Esophagus muscularis mucosa (tissue), 4 donors: ENCODE measurements at regions not wholly inside any gene's neighbourhood (a gene's known extent, or its start where the extent isn't known, plus 50 kb on each side); places are given as distances from the start of the nearest gene placed in this dataset.

Experiments
- DNase-seq: peaks from one replicate; pipeline ENCODE4 v3.0.0-alpha.2; 2017; ENCODE audit errors: extremely low spot score
- H3K27ac ChIP-seq, 4 donors: fragments of 200-600 bp; sonication (generic); replicated peaks in 1 of 4; 1 replicate in 3 of 4; 2 replicates in 1 of 4; pipeline ENCODE4 v1.5.1; 2016 to 2019; ENCODE audit warnings: mild to moderate bottlenecking in 1 of 4
- H3K27me3 ChIP-seq, 4 donors: fragments of 200-600 bp; sonication (generic); one replicate each; pipeline versions ENCODE4 v1.5.1 to v1.6.0; 2016 to 2019
- H3K36me3 ChIP-seq, 4 donors: fragments of 200-600 bp; sonication (generic); one replicate each; pipeline ENCODE4 v1.5.1; 2016 to 2019
- H3K4me1 ChIP-seq, 4 donors: fragments of 200-600 bp; sonication (generic); one replicate each; pipeline ENCODE4 v1.5.1; 2016 to 2019
- H3K4me3 ChIP-seq, 4 donors: fragments of 200-600 bp; sonication (generic); 1 replicate in 2 of 4; 2 replicates in 2 of 4; pipeline ENCODE4 v1.5.1; 2016 to 2019; ENCODE audit warnings: mild to moderate bottlenecking in 4 of 4, moderate library complexity in 1 of 4
- H3K9me3 ChIP-seq, 4 donors: fragments of 200-600 bp; sonication (generic); 1 replicate in 3 of 4; 2 replicates in 1 of 4; pipeline ENCODE4 v1.5.1; 2016 to 2019
- EP300 ChIP-seq: sonication (generic); formaldehyde crosslinking; IDR thresholded peaks from one replicate; pipeline ENCODE4 v1.6.1; 2017; ENCODE audit warnings: antibody characterized with exemption
- POLR2A ChIP-seq: fragments of 450-650 bp; IDR thresholded peaks from one replicate; pipeline ENCODE4 v1.6.1; 2017; ENCODE audit warnings: antibody characterized with exemption, moderate library complexity, mild to moderate bottlenecking, low read depth
- POLR2AphosphoS5 ChIP-seq, 2 donors: sonication (generic); formaldehyde crosslinking; IDR thresholded peaks; one replicate each; pipeline ENCODE4 v1.6.1; 2017; ENCODE audit warnings: antibody characterized with exemption in 2 of 2
- WGBS: methylation state at CpG from one replicate; pipeline ENCODE4 v1.1.5; 2018; 5-methylcytosine and 5-hydroxymethylcytosine counted together
- intact Hi-C: fragments of 100-400 bp; cut with DNase I; formaldehyde crosslinking; loops from one replicate; pipeline ENCODE4 v1.15.1; 2023
- TF ChIP-seq, protein P1 (sequence below), 3 experiments: fragments of 200-600 bp in 2 of 3; fragments of 450-650 bp in 1 of 3; sonication (generic) in 2 of 3; IDR thresholded peaks; one replicate each; pipeline ENCODE4 v1.5.1; 2017 to 2019; ENCODE audit warnings: antibody characterized with exemption in 3 of 3, mild to moderate bottlenecking in 2 of 3, moderate library complexity in 1 of 3

DNA sequence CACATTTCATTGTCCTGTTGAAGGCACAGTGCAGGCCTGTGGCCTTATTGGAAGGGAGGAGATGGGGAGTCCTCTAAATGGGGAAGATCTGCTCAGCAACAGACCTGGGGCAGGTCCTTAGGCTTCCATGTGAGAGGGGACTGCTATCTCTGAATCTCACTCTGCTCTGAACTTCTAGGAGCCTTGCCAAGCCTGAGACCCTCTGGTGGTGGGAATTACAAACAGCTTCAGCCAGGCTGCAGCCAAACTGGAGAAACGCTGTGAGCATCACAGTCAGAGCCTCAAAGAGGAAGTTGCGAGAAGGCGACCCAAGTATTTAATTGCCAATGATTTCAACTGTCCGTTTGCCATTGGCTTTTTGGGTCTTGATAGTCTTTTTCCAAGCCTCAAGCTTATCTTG is 66.8 kb upstream of the MC2R start:
- 22% methylated on average over 4 of the region's 4 CpGs for WGBS

GRCh38 chr18:13973061-13973575 is 57.8 kb upstream of the MC2R start:
- DNase-seq = no peak
- TF ChIP-seq POLR2A (no peak), EP300 (no peak), POLR2AphosphoS5 (IDR thresholded peaks at IDR 0.05) (no peak)
- TF ChIP-seq, protein P1, sequence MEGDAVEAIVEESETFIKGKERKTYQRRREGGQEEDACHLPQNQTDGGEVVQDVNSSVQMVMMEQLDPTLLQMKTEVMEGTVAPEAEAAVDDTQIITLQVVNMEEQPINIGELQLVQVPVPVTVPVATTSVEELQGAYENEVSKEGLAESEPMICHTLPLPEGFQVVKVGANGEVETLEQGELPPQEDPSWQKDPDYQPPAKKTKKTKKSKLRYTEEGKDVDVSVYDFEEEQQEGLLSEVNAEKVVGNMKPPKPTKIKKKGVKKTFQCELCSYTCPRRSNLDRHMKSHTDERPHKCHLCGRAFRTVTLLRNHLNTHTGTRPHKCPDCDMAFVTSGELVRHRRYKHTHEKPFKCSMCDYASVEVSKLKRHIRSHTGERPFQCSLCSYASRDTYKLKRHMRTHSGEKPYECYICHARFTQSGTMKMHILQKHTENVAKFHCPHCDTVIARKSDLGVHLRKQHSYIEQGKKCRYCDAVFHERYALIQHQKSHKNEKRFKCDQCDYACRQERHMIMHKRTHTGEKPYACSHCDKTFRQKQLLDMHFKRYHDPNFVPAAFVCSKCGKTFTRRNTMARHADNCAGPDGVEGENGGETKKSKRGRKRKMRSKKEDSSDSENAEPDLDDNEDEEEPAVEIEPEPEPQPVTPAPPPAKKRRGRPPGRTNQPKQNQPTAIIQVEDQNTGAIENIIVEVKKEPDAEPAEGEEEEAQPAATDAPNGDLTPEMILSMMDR (IDR thresholded peaks at IDR 0.05) = no peak
- H3K9me3 ChIP-seq = no peaks in the 10 kb centered on the region
- no peaks in the 10 kb centered on the region for H3K27me3 ChIP-seq
- intact Hi-C loops = no loop called here
- H3K27ac ChIP-seq = no peak overlapping the region
- H3K36me3 ChIP-seq = no peaks in the 10 kb centered on the region
- H3K4me3 ChIP-seq = no peak overlapping the region
- WGBS = 48% methylated on average over 4 of the region's 4 CpGs
- no peaks in the 10 kb centered on the region for H3K4me1 ChIP-seq

More for the DNA sequence above, 66.8 kb upstream of the MC2R start:
- TF ChIP-seq POLR2A = no peak
- TF ChIP-seq POLR2AphosphoS5 (IDR thresholded peaks at IDR 0.05) = no peak
- TF ChIP-seq EP300 = no peak
- TF ChIP-seq, protein P1 (IDR thresholded peaks at IDR 0.05) = no peak
- DNase-seq = no peak
- intact Hi-C loops = no loop called here
- no peaks in the 10 kb centered on the region for H3K9me3 ChIP-seq
- no peak overlapping the region for H3K4me3 ChIP-seq
- H3K36me3 ChIP-seq = no peaks in the 10 kb centered on the region
- no peaks in the 10 kb centered on the region for H3K27me3 ChIP-seq
- H3K4me1 ChIP-seq = no peaks in the 10 kb centered on the region
- no peak overlapping the region for H3K27ac ChIP-seq
